Nephron (organoid): ENCODE measurements at regions not wholly inside any gene's neighbourhood (a gene's known extent, or its start where the extent isn't known, plus 50 kb on each side); places are given as distances from the start of the nearest gene placed in this dataset.

Source experiments
- H3K27ac Mint-ChIP-seq, 3 experiments: 2 replicates each; pipeline ENCODE4 v1.8.0; 2020; ENCODE audit warnings: mixed read lengths in 3 of 3, mild to moderate bottlenecking in 2 of 3, moderate library complexity in 1 of 3
- H3K27me3 Mint-ChIP-seq: 2 replicates; pipeline ENCODE4 v1.8.0; 2021; ENCODE audit warnings: low read depth, mild to moderate bottlenecking, moderate library complexity, mixed read lengths
- H3K36me3 Mint-ChIP-seq: 2 replicates; pipeline ENCODE4 v1.8.0; 2020; ENCODE audit warnings: low read depth, mixed read lengths
- H3K4me1 Mint-ChIP-seq: 2 replicates; pipeline ENCODE4 v1.8.0; 2020; ENCODE audit warnings: mixed read lengths
- H3K4me3 Mint-ChIP-seq, 3 experiments: 2 replicates each; pipeline ENCODE4 v1.8.0; 2020; ENCODE audit warnings: mild to moderate bottlenecking in 3 of 3, mixed read lengths in 3 of 3, moderate library complexity in 2 of 3
- H3K9me3 Mint-ChIP-seq: 2 replicates; pipeline ENCODE4 v1.8.0; 2020; ENCODE audit warnings: mixed read lengths
- TF ChIP-seq, protein P1 (sequence below), 3 experiments: fragments of 200-600 bp; sonication (generic); IDR thresholded peaks; one replicate each; pipeline ENCODE4 v1.5.0; 2021; ENCODE audit warnings: antibody characterized with exemption in 3 of 3; ENCODE audit not compliant: unreplicated experiment in 3 of 3

DNA sequence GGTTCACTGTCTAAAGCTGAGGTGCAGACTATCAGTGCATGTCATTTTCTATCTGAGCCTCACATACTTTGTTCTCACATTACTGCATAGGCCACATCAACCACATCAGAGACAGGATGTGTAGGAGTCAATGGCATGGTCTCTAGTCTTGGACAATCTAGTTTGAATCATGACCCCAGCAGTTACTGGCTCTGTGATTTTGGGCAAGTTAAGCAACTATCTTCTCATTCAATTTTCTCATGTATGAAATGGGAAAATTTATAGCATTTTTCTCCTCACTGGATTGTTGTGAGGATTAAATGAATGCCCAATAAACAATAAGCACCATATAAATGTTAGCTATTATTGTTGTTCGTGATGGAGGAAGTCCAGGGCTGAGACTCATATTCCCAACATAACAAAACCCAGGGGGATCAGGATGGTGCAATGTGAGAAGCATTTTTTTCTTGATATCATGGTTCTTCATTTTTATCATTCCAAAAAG, 432.6 kb downstream of the LRIG3 start:
- TF ChIP-seq, protein P1, sequence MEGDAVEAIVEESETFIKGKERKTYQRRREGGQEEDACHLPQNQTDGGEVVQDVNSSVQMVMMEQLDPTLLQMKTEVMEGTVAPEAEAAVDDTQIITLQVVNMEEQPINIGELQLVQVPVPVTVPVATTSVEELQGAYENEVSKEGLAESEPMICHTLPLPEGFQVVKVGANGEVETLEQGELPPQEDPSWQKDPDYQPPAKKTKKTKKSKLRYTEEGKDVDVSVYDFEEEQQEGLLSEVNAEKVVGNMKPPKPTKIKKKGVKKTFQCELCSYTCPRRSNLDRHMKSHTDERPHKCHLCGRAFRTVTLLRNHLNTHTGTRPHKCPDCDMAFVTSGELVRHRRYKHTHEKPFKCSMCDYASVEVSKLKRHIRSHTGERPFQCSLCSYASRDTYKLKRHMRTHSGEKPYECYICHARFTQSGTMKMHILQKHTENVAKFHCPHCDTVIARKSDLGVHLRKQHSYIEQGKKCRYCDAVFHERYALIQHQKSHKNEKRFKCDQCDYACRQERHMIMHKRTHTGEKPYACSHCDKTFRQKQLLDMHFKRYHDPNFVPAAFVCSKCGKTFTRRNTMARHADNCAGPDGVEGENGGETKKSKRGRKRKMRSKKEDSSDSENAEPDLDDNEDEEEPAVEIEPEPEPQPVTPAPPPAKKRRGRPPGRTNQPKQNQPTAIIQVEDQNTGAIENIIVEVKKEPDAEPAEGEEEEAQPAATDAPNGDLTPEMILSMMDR (IDR thresholded peaks at IDR 0.05; ENCODE audit: unreplicated experiment in 3 of 3): no peak
- H3K27ac Mint-ChIP-seq: peak overlapping the region; percentile 30 to 84 (median 59)
- peak overlapping the region in 1 of 3 experiments; percentile 16 for H3K4me3 Mint-ChIP-seq
- no peaks in the 10 kb centered on the region for H3K9me3 Mint-ChIP-seq
- H3K27me3 Mint-ChIP-seq: no peaks in the 10 kb centered on the region
- H3K4me1 Mint-ChIP-seq: peaks cover 46% of the 10 kb centered on the region
- H3K36me3 Mint-ChIP-seq: no peaks in the 10 kb centered on the region

DNA sequence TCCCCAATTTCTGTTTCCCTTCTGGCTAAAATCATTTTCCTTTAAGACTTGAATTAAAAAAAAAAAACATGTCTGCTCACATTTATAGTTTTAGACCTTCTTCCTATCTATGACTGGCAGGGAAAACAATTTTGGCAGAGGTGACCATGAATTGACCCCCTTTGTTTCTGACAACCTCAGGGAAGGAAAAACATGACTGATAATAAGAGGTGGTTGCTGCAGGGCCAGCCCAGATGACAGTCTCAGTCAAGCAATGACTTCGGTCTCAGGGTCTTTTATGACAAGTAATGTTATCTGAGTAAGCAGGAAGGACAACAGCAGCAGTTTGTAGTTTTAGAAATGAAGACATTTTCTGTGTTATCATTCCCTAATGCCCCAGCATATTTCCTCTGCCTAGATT, 430.9 kb downstream of the LRIG3 start:
- Mint-ChIP-seq H3K27me3 (no peaks in the 10 kb centered on the region), H3K36me3 (no peaks in the 10 kb centered on the region), H3K4me1 (peaks cover 46% of the 10 kb centered on the region), H3K9me3 (no peaks in the 10 kb centered on the region), H3K27ac (peak overlapping the region; percentile 12 to 45 (median 14)), H3K4me3 (no peak overlapping the region)
- TF ChIP-seq, protein P1 (IDR thresholded peaks at IDR 0.05; ENCODE audit: unreplicated experiment in 3 of 3): no peak

DNA sequence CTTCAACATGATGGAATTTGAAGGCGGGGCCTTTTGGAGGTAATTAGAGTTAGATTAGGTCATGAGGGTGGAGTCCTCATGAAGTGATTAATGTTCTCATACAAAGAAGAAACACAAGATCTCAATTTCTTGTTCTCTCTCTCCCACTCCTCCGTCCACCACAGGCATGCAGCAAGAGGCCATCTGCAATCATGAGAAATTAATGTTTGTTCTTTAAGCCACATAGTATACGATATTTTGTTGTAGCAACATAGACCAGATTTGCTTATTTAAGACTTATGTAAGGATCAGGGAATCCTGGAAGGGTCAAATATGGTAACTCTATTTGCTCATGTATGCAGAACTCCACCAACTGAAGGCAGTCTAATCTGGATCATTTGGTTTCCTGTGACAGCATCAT, 429.0 kb downstream of the LRIG3 start:
- TF ChIP-seq, protein P1 (IDR thresholded peaks at IDR 0.05; ENCODE audit: unreplicated experiment in 3 of 3): no peak
- Mint-ChIP-seq H3K9me3 (no peaks in the 10 kb centered on the region), H3K4me3 (no peak overlapping the region), H3K4me1 (peaks cover 46% of the 10 kb centered on the region), H3K36me3 (no peaks in the 10 kb centered on the region), H3K27me3 (no peaks in the 10 kb centered on the region), H3K27ac (peak overlapping the region in 1 of 3 experiments; percentile 47)

GRCh38 chr12:58496411-58497190, 423.7 kb downstream of the LRIG3 start:
- Mint-ChIP-seq H3K27me3 (no peaks in the 10 kb centered on the region), H3K4me1 (no peaks in the 10 kb centered on the region), H3K9me3 (no peaks in the 10 kb centered on the region), H3K4me3 (no peak overlapping the region), H3K27ac (no peak overlapping the region), H3K36me3 (no peaks in the 10 kb centered on the region)
- TF ChIP-seq, protein P1 (IDR thresholded peaks at IDR 0.05; ENCODE audit: unreplicated experiment in 3 of 3): no peak

GRCh38 chr12:58500399-58500798, 419.9 kb downstream of the LRIG3 start:
- H3K36me3 Mint-ChIP-seq: no peaks in the 10 kb centered on the region
- no peaks in the 10 kb centered on the region for H3K4me1 Mint-ChIP-seq
- TF ChIP-seq, protein P1 (IDR thresholded peaks at IDR 0.05; ENCODE audit: unreplicated experiment in 3 of 3): no peak
- H3K9me3 Mint-ChIP-seq: no peaks in the 10 kb centered on the region
- H3K27ac Mint-ChIP-seq: no peak overlapping the region
- H3K4me3 Mint-ChIP-seq: no peak overlapping the region
- H3K27me3 Mint-ChIP-seq: no peaks in the 10 kb centered on the region

DNA sequence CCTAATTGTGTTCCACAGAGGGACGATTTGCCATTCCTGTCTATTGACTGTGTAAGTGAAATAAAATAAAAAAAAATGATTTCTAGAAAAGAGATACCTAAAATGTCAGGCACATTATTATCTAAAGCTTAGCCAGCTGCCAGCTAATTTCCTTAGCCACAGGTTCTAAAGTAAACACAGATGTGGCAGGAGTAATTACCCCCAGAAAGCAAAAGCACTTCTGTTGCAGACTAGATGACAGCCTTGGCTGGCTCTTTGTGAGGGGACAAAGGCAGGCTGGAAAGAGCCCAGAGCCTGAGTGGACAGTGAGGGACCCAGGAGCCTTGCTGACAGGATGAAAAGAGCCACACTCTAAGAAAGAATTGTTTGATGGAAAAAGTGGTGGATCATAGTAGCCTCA, 418.1 kb downstream of the LRIG3 start:
- no peaks in the 10 kb centered on the region for H3K36me3 Mint-ChIP-seq
- H3K4me1 Mint-ChIP-seq: no peaks in the 10 kb centered on the region
- TF ChIP-seq, protein P1 (IDR thresholded peaks at IDR 0.05; ENCODE audit: unreplicated experiment in 3 of 3): no peak
- no peaks in the 10 kb centered on the region for H3K9me3 Mint-ChIP-seq
- H3K4me3 Mint-ChIP-seq: no peak overlapping the region
- no peaks in the 10 kb centered on the region for H3K27me3 Mint-ChIP-seq
- H3K27ac Mint-ChIP-seq: peak overlapping the region in 1 of 3 experiments; percentile 19
